Neural cell (in vitro differentiated cells): ENCODE measurements at regions not wholly inside any gene's neighbourhood (a gene's known extent, or its start where the extent isn't known, plus 50 kb on each side); places are given as distances from the start of the nearest gene placed in this dataset.

Experiments
- H2AFZ ChIP-seq: fragments of 200-600, 300-800 bp; sonication (generic), shearing (Covaris generic); 2 replicates; pipeline ENCODE4 v1.6.0; 2014; ENCODE audit warnings: low read depth, mild to moderate bottlenecking, antibody characterized with exemption, low read length, moderate library complexity
- H3F3A ChIP-seq: fragments of 200-600 bp; shearing (Covaris generic); 2 replicates; pipeline ENCODE4 v1.6.1; 2016; ENCODE audit warnings: mild to moderate bottlenecking, moderate library complexity, mixed read lengths, antibody characterized with exemption, low read length; ENCODE audit not compliant: insufficient read depth, poor library complexity, severe bottlenecking
- H3K27ac ChIP-seq: fragments of 200-600, 300-800 bp; sonication (generic), shearing (Covaris generic); 2 replicates; pipeline ENCODE4 v1.5.1; 2014; ENCODE audit warnings: mild to moderate bottlenecking, low read length, moderate library complexity
- H3K27me3 ChIP-seq: fragments of 300-800, 200-600 bp; sonication (generic), shearing (Covaris generic); 2 replicates; pipeline ENCODE4 v1.6.0; 2014; ENCODE audit warnings: mild to moderate bottlenecking, low read depth, low read length, moderate library complexity; ENCODE audit not compliant: insufficient read depth
- H3K36me3 ChIP-seq: fragments of 300-800, 200-600 bp; sonication (generic), shearing (Covaris generic); 2 replicates; pipeline ENCODE4 v1.5.1; 2014; ENCODE audit warnings: mild to moderate bottlenecking, antibody characterized with exemption, low read length, moderate library complexity; ENCODE audit not compliant: insufficient read depth
- H3K4me2 ChIP-seq: fragments of 300-800, 200-600 bp; sonication (generic), shearing (Covaris generic); 2 replicates; pipeline ENCODE4 v1.6.0; 2014; ENCODE audit warnings: mild to moderate bottlenecking, low read length
- H3K4me3 ChIP-seq: fragments of 300-800, 200-600 bp; sonication (generic), shearing (Covaris generic); 2 replicates; pipeline ENCODE4 v1.5.1; 2014; ENCODE audit warnings: mild to moderate bottlenecking, low read length, moderate library complexity
- H3K79me2 ChIP-seq: fragments of 200-600 bp; shearing (Covaris generic); replicated peaks from 2 replicates; pipeline ENCODE4 v1.6.0; 2014; ENCODE audit warnings: mild to moderate bottlenecking, low read length, moderate library complexity; ENCODE audit not compliant: insufficient read depth
- H3K9ac ChIP-seq: fragments of 300-800, 200-600 bp; sonication (generic), shearing (Covaris generic); 2 replicates; pipeline ENCODE4 v1.6.1; 2016; ENCODE audit warnings: mild to moderate bottlenecking, low read length, mixed read lengths
- H3K9me2 ChIP-seq: fragments of 200-600 bp; shearing (Covaris generic); 2 replicates; pipeline ENCODE4 v1.6.1; 2016; ENCODE audit warnings: mild to moderate bottlenecking, low read length, mixed read lengths; ENCODE audit not compliant: insufficient read depth
- H3K9me3 ChIP-seq: fragments of 200-600, 300-800 bp; sonication (generic), shearing (Covaris generic); 2 replicates; pipeline ENCODE4 v1.6.1; 2016; ENCODE audit warnings: mild to moderate bottlenecking, mixed run types, low read length, moderate library complexity, mixed read lengths
- H4K20me1 ChIP-seq: fragments of 200-600 bp; shearing (Covaris generic); 2 replicates; pipeline ENCODE4 v1.6.1; 2016; ENCODE audit warnings: mild to moderate bottlenecking, mixed run types; ENCODE audit not compliant: insufficient read depth
- EP300 ChIP-seq: fragments of 450-650 bp; conservative IDR thresholded peaks from 2 replicates; pipeline ENCODE4 v1.6.1; 2014; ENCODE audit warnings: antibody characterized with exemption, mild to moderate bottlenecking, moderate library complexity; ENCODE audit not compliant: poor library complexity, severe bottlenecking
- EZH2 ChIP-seq: fragments of 200-600, 300-800 bp; shearing (Covaris generic), sonication (generic); IDR thresholded peaks from 2 replicates; pipeline ENCODE4 v1.6.1; 2014; ENCODE audit warnings: antibody characterized with exemption, low read length, borderline replicate concordance, mild to moderate bottlenecking; ENCODE audit not compliant: insufficient read depth, poor library complexity, severe bottlenecking
- MXI1 ChIP-seq: fragments of 450-650 bp; conservative IDR thresholded peaks from 2 replicates; pipeline ENCODE4 v1.6.1; 2014; ENCODE audit warnings: antibody characterized with exemption, mild to moderate bottlenecking; ENCODE audit not compliant: poor library complexity, severe bottlenecking
- POLR2AphosphoS5 ChIP-seq: IDR thresholded peaks from 2 replicates; pipeline ENCODE4 v1.6.1; 2012
- RAD21 ChIP-seq: fragments of 450-650 bp; conservative IDR thresholded peaks from 2 replicates; pipeline ENCODE4 v1.6.1; 2014; ENCODE audit warnings: antibody characterized with exemption, mild to moderate bottlenecking, moderate library complexity
- SMC3 ChIP-seq: fragments of 450-650 bp; conservative IDR thresholded peaks from 2 replicates; pipeline ENCODE4 v1.6.1; 2014; ENCODE audit warnings: antibody characterized with exemption, mild to moderate bottlenecking, moderate library complexity; ENCODE audit not compliant: poor library complexity
- TAF1 ChIP-seq: IDR thresholded peaks from 2 replicates; pipeline ENCODE4 v1.6.1; 2012; ENCODE audit warnings: low read depth
- TF ChIP-seq, protein P1 (sequence below): fragments of 450-650 bp; IDR thresholded peaks from 2 replicates; pipeline ENCODE4 v1.5.1; 2014; ENCODE audit warnings: antibody characterized with exemption, mild to moderate bottlenecking, moderate library complexity; ENCODE audit not compliant: poor library complexity, severe bottlenecking
- TF ChIP-seq, protein P2 (sequence below): IDR thresholded peaks from 2 replicates; pipeline ENCODE4 v1.6.1; 2012; ENCODE audit warnings: borderline replicate concordance

DNA sequence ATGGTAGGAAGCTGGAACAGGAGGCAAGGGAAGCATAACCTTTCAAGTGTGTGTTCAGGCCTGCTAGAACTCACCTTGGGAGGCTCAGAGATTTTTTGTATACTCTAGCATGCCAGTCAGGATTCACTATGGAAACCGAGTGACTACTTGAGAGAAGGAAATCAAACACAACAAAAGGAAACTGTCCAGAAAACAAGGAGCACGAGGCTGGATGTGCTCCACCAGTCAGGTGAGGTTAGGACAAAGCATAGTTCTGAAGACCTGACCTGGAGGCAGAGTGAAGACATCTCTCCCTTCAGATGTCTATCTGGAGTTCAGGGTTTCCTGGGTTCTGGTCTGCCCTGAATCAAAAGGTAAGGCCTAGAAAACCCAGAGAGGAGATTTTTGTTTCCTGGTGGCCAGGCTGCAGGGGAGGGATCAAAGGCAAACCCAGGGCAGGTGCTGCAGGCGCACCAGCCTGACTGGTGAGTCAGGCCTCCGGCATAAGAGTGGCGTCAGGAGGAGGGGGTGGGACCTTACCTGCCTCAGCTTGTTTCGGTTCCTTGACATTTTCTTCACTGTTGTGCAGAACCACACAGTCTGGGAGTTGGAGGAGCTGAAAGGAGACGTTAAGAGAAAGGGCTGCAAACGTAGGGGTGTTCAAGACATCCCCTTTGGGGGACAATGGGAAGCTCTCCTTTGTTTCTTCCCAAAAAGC is 52.2 kb upstream of the OSBPL11 start:
- TF ChIP-seq EZH2 = no peak
- TF ChIP-seq, protein P1, sequence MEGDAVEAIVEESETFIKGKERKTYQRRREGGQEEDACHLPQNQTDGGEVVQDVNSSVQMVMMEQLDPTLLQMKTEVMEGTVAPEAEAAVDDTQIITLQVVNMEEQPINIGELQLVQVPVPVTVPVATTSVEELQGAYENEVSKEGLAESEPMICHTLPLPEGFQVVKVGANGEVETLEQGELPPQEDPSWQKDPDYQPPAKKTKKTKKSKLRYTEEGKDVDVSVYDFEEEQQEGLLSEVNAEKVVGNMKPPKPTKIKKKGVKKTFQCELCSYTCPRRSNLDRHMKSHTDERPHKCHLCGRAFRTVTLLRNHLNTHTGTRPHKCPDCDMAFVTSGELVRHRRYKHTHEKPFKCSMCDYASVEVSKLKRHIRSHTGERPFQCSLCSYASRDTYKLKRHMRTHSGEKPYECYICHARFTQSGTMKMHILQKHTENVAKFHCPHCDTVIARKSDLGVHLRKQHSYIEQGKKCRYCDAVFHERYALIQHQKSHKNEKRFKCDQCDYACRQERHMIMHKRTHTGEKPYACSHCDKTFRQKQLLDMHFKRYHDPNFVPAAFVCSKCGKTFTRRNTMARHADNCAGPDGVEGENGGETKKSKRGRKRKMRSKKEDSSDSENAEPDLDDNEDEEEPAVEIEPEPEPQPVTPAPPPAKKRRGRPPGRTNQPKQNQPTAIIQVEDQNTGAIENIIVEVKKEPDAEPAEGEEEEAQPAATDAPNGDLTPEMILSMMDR = no peak
- no peak for TF ChIP-seq SMC3
- no peak for TF ChIP-seq POLR2AphosphoS5
- no peak for TF ChIP-seq MXI1
- TF ChIP-seq EP300 = no peak
- no peak for TF ChIP-seq TAF1
- no peaks in the 10 kb centered on the region for H3K27me3 ChIP-seq
- H3K9me2 ChIP-seq = no peaks in the 10 kb centered on the region
- no peak overlapping the region for H3K9ac ChIP-seq
- no peak overlapping the region for H3K27ac ChIP-seq
- H2AFZ ChIP-seq = no peak overlapping the region
- no peaks in the 10 kb centered on the region for H3K36me3 ChIP-seq
- no peaks in the 10 kb centered on the region for H3K79me2 ChIP-seq
- no peaks in the 10 kb centered on the region for H3F3A ChIP-seq
- no peaks in the 10 kb centered on the region for H4K20me1 ChIP-seq
- no peaks in the 10 kb centered on the region for H3K9me3 ChIP-seq
- no peak overlapping the region for H3K4me3 ChIP-seq
- H3K4me2 ChIP-seq = no peak overlapping the region

DNA sequence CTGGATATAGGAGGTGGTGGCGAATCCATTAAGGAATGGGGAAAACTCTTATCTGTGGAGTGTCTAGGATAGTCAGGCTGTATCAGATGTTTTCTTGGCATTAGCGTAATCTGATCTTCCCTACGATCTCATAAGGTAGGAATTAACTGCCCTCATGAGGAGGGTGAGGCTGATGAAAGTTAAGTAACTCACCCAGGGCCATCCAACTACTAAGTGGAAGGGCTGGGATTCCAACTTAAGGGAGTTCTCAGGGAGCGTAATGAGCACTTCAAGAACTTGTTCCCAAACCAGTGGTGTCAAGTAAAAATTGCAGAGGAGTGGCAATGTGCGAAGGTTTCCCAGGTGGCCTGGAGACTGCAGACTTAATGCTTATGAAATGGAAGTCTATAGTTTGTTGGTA is 55.9 kb upstream of the OSBPL11 start:
- Histone ChIP-seq H3K9ac (no peak overlapping the region), H3K9me3 (no peaks in the 10 kb centered on the region), H3K79me2 (no peaks in the 10 kb centered on the region), H3K4me2 (no peak overlapping the region), H4K20me1 (no peaks in the 10 kb centered on the region), H3K36me3 (no peaks in the 10 kb centered on the region), H3K27me3 (no peaks in the 10 kb centered on the region), H3K4me3 (no peak overlapping the region), H2AFZ (no peak overlapping the region), H3K27ac (no peak overlapping the region), H3F3A (no peaks in the 10 kb centered on the region), H3K9me2 (no peaks in the 10 kb centered on the region)
- TF ChIP-seq SMC3 (no peak), POLR2AphosphoS5 (no peak), EZH2 (no peak), RAD21 (no peak)
- TF ChIP-seq, protein P1 = no peak

DNA sequence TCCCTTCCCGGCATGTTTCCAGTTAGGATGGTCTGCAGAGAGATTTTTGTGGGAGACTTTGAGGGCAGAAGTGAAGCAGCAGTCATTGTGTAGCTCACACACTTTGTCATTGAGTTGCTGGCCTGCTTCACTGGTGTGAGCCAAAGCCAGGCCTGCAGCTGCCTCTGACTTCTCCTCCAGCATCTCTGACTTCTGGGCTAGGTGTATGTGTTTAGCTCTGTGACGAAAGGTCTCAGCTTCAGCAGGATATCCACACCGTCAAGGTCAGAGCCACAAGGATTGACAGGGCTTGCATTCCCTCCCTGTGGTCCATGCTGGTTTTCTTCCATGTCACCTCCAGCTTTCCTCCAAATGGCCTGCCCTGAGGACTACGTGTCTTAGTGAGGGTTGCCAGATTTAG is 57.1 kb upstream of the OSBPL11 start:
- Histone ChIP-seq H3K9me2 (no peaks in the 10 kb centered on the region), H3K4me3 (no peak overlapping the region), H2AFZ (no peak overlapping the region), H3K9me3 (no peaks in the 10 kb centered on the region), H3K9ac (no peak overlapping the region), H3F3A (no peaks in the 10 kb centered on the region), H3K79me2 (no peaks in the 10 kb centered on the region), H3K4me2 (no peak overlapping the region), H4K20me1 (no peaks in the 10 kb centered on the region), H3K27me3 (no peaks in the 10 kb centered on the region), H3K27ac (no peak overlapping the region), H3K36me3 (no peaks in the 10 kb centered on the region)
- TF ChIP-seq RAD21 (no peak), TAF1 (no peak), POLR2AphosphoS5 (no peak), MXI1 (no peak), SMC3 (no peak), EZH2 (no peak), EP300 (no peak)
- TF ChIP-seq, protein P1 = no peak
- TF ChIP-seq, protein P2, sequence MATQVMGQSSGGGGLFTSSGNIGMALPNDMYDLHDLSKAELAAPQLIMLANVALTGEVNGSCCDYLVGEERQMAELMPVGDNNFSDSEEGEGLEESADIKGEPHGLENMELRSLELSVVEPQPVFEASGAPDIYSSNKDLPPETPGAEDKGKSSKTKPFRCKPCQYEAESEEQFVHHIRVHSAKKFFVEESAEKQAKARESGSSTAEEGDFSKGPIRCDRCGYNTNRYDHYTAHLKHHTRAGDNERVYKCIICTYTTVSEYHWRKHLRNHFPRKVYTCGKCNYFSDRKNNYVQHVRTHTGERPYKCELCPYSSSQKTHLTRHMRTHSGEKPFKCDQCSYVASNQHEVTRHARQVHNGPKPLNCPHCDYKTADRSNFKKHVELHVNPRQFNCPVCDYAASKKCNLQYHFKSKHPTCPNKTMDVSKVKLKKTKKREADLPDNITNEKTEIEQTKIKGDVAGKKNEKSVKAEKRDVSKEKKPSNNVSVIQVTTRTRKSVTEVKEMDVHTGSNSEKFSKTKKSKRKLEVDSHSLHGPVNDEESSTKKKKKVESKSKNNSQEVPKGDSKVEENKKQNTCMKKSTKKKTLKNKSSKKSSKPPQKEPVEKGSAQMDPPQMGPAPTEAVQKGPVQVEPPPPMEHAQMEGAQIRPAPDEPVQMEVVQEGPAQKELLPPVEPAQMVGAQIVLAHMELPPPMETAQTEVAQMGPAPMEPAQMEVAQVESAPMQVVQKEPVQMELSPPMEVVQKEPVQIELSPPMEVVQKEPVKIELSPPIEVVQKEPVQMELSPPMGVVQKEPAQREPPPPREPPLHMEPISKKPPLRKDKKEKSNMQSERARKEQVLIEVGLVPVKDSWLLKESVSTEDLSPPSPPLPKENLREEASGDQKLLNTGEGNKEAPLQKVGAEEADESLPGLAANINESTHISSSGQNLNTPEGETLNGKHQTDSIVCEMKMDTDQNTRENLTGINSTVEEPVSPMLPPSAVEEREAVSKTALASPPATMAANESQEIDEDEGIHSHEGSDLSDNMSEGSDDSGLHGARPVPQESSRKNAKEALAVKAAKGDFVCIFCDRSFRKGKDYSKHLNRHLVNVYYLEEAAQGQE = no peak
